T-cell (primary cell): ENCODE measurements at regions not wholly inside any gene's neighbourhood (a gene's known extent, or its start where the extent isn't known, plus 50 kb on each side); places are given as distances from the start of the nearest gene placed in this dataset.
"Not testable (repeated sequence)": the region's sequence is repeated elsewhere in the genome, so short reads cannot be mapped to it uniquely, and the experiment has no call there.

ENCODE experiments used
- ATAC-seq, 4 experiments: fragments of 200-7000 bp in 3 of 4; fragments of 150-1000 bp in 1 of 4; cut with Tn5 transposase; replicated peaks in 1 of 4; 1 replicate in 3 of 4; 2 replicates in 1 of 4; pipeline ENCODE4 v1.10.0; 2021; ENCODE audit warnings: moderate library complexity in 3 of 4, mild to moderate bottlenecking in 2 of 4, moderate number of reproducible peaks in 1 of 4
- CTCF ChIA-PET, 2 donors: fragments of 300-600 bp; sonication (Branson Sonifier 250); formaldehyde crosslinking; loops; one replicate each; lab custom pipeline; 2022; ENCODE audit warnings: antibody characterized with exemption in 2 of 2; lab: Charles Lee
- POLR2A ChIA-PET, 2 donors: fragments of 300-600 bp; sonication (Branson Sonifier 250); formaldehyde crosslinking; loops; one replicate each; lab custom pipeline; 2022; ENCODE audit warnings: antibody characterized with exemption in 2 of 2; lab: Charles Lee
- DNase-seq, 35 experiments: peaks; one replicate each; pipeline versions ENCODE4 v3.0.0 to v3.0.0-alpha.2; 2013 to 2023
- H3K27ac ChIP-seq: one replicate; pipeline ENCODE4 v1.5.1; 2013; ENCODE audit warnings: low read length
- H3K27me3 ChIP-seq, 2 experiments: replicated peaks in 1 of 2; 1 replicate in 1 of 2; 2 replicates in 1 of 2; pipeline versions ENCODE4 v1.6.1 to v1.7.0; 2013; ENCODE audit warnings: low read length in 1 of 2, mixed read lengths in 1 of 2; ENCODE audit not compliant: control insufficient read depth in 2 of 2, insufficient read depth in 2 of 2; ENCODE audit errors: extremely low read depth in 1 of 2
- H3K36me3 ChIP-seq, 2 donors: 1 replicate in 1 of 2; 2 replicates in 1 of 2; pipeline versions ENCODE4 v1.6.1 to v1.7.0; 2013; ENCODE audit warnings: low read length in 1 of 2; ENCODE audit not compliant: control insufficient read depth in 2 of 2, insufficient read depth in 1 of 2; ENCODE audit errors: extremely low read depth in 1 of 2
- H3K4me1 ChIP-seq, 2 experiments: 1 replicate in 1 of 2; 2 replicates in 1 of 2; pipeline versions ENCODE4 v1.6.1 to v1.7.0; 2013; ENCODE audit warnings: low read length in 2 of 2, mixed read lengths in 1 of 2; ENCODE audit not compliant: insufficient read depth in 2 of 2, control insufficient read depth in 1 of 2; ENCODE audit errors: extremely low read depth in 1 of 2
- H3K4me3 ChIP-seq, 2 donors: 1 replicate in 1 of 2; 2 replicates in 1 of 2; pipeline versions ENCODE4 v1.5.1 to v1.7.0; 2013; ENCODE audit warnings: mild to moderate bottlenecking in 2 of 2, low read length in 1 of 2, moderate library complexity in 1 of 2; ENCODE audit not compliant: control insufficient read depth in 1 of 2; ENCODE audit errors: extremely low read depth in 1 of 2
- H3K9me3 ChIP-seq: 2 replicates; pipeline ENCODE4 v1.7.0; 2013
- H3K27ac Mint-ChIP-seq, 2 donors: one replicate each; pipeline ENCODE4 v1.8.0; 2020 to 2021; ENCODE audit warnings: mild to moderate bottlenecking in 2 of 2, mixed read lengths in 2 of 2
- H3K27me3 Mint-ChIP-seq, 2 donors: one replicate each; pipeline ENCODE4 v1.8.0; 2021 to 2022; ENCODE audit warnings: mixed read lengths in 2 of 2
- H3K36me3 Mint-ChIP-seq: one replicate; pipeline ENCODE4 v1.8.0; 2021; ENCODE audit warnings: mixed read lengths
- H3K4me1 Mint-ChIP-seq, 3 donors: one replicate each; pipeline ENCODE4 v1.8.0; 2020 to 2022; ENCODE audit warnings: mixed read lengths in 3 of 3, mild to moderate bottlenecking in 1 of 3
- H3K4me3 Mint-ChIP-seq, 3 donors: one replicate each; pipeline ENCODE4 v1.8.0; 2020 to 2022; ENCODE audit warnings: mild to moderate bottlenecking in 3 of 3, mixed read lengths in 3 of 3, moderate library complexity in 3 of 3
- H3K9me3 Mint-ChIP-seq, 3 donors: one replicate each; pipeline ENCODE4 v1.8.0; 2020 to 2022; ENCODE audit warnings: mixed read lengths in 3 of 3
- WGBS: methylation state at CpG from one replicate; pipeline ENCODE4 v1.1.5; 2013; ENCODE audit warnings: missing lambda C conversion rate; ENCODE audit not compliant: insufficient coverage; 5-methylcytosine and 5-hydroxymethylcytosine counted together

DNA sequence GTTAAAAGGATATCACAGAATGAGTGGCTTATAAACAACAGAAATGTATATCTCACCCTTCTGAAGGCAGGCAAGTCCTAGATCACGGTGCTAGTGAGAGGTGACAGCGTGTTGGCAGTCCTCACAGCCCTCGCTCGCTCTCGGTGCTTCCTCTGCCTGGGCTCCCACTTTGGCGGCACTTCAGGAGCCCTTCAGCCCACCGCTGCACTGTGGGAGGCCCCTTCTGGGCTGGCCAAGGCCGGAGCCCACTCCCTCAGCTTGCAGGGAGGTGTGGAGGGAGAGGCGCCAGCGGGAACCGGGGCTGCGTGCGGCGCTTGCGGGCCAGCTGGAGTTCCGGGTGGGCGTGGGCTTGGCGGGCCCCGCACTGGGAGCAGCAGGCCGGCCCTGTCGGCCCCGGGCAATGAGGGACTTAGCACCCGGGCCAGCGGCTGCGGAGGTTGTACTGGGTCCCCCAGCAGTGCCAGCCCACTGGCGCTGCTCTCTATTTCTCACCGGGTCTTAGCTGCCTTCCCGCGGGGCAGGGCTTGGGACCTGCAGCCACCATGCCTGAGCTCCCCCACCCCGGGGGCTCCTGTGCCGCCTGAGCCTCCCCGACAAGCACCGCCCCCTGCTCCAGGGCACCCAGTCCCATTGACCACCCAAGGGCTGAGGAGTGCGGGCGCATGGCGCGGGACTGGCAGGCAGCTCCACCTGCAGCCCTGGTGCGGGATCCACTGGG lies 778.1 kb downstream of the DIPK2A start:
- DNase-seq, H3K27ac ChIP-seq, H3K27ac Mint-ChIP-seq, H3K27me3 Mint-ChIP-seq, CTCF ChIA-PET, H3K4me3 ChIP-seq, ATAC-seq, H3K4me1 Mint-ChIP-seq, H3K9me3 Mint-ChIP-seq, H3K4me3 Mint-ChIP-seq, POLR2A ChIA-PET, H3K9me3 ChIP-seq, H3K36me3 ChIP-seq, H3K27me3 ChIP-seq, H3K4me1 ChIP-seq, H3K36me3 Mint-ChIP-seq: not testable (repeated sequence)
- WGBS = 93% methylated on average over 24 of the region's 38 CpGs

DNA sequence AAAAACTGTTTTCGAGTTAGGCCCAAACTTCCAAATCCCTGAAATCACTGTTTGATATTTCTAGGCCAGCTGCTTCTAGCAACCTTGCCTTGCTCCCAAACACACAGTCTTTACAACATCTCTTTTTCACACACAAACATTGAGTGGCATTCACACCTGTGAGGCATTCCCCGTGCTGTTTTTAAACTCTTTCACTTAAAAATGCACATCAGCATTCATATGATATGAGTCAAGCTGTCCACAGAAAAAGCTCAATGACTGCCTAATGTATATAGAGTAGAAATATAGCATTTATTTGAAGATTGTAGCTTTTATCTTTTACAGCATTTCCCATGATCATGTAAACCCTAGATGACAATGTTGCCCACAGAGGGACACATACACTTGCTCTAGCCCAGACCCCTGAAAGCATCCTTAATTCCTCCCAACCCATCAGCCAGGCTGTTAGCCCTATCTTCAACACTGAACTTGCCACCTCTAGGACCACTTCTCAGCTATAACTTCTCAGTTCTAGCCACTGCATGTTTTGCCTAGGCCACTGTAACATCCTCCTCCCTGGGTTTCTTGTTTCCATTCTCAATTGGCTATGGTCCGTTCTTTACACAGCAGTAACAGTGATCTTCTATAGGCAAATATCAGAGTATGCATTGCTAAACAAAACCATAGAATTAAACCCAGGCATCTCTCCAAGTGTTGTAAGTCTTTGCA lies 782.6 kb downstream of the DIPK2A start:
- no peaks in the 10 kb centered on the region for H3K9me3 Mint-ChIP-seq
- ATAC-seq (no peak), DNase-seq (no peak)
- H3K27ac Mint-ChIP-seq = no peak overlapping the region
- no peaks in the 10 kb centered on the region for H3K4me1 Mint-ChIP-seq
- H3K9me3 ChIP-seq = no peaks in the 10 kb centered on the region
- no peak overlapping the region for H3K4me3 ChIP-seq
- H3K27ac ChIP-seq = no peak overlapping the region
- 95% methylated on average over 2 of the region's 3 CpGs for WGBS
- H3K36me3 Mint-ChIP-seq = no peaks in the 10 kb centered on the region
- POLR2A ChIA-PET = no interaction called here
- no peaks in the 10 kb centered on the region for H3K27me3 Mint-ChIP-seq
- H3K27me3 ChIP-seq = no peaks in the 10 kb centered on the region
- H3K4me3 Mint-ChIP-seq = no peak overlapping the region
- CTCF ChIA-PET = no interaction called here
- H3K36me3 ChIP-seq = no peaks in the 10 kb centered on the region
- no peaks in the 10 kb centered on the region for H3K4me1 ChIP-seq

DNA sequence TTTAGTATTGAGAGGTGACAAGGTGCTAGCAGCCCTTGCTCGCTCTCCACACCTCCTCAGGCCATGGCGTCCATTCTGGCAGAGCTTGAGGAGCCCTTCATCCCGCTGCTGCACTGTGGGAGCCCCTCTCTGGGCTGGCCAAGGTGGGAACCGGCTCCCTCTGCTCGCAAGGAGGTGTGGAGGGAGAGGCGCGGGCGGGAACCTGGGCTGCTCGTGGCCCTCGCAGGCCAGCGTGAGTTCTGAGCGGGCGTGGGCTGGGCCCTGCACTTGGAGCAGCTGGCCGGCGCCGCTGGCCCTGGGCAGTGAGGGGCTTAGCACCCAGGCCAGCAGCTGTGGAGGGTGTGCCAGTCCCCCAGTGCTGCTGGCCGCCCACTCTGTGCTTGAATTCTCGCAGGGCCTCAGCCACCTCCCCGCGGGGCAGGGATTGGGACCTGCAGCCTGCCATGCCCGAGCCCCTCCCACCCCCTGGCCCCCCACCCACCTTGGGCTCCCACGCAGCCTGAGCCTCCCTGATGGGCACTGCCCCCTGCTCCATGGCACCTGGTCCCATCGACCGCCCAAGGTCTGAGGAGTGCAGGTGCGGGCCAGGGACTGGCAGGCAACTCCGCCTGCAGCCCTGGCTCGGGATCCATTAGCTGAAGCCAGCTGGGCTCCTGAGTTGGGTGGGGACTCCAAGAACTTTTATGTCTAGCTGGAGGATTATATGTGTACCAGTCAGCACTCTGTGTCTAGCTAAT lies 785.2 kb downstream of the DIPK2A start:
- ChIA-PET CTCF (no interaction called here), POLR2A (no interaction called here)
- no peak overlapping the region for H3K27ac Mint-ChIP-seq
- no peaks in the 10 kb centered on the region for H3K9me3 ChIP-seq
- no peaks in the 10 kb centered on the region for H3K27me3 Mint-ChIP-seq
- no peaks in the 10 kb centered on the region for H3K36me3 Mint-ChIP-seq
- no peaks in the 10 kb centered on the region for H3K36me3 ChIP-seq
- no peaks in the 10 kb centered on the region for H3K27me3 ChIP-seq
- no peak overlapping the region for H3K4me3 ChIP-seq
- H3K27ac ChIP-seq = no peak overlapping the region
- H3K9me3 Mint-ChIP-seq = no peaks in the 10 kb centered on the region
- H3K4me1 ChIP-seq = no peaks in the 10 kb centered on the region
- no peak overlapping the region for H3K4me3 Mint-ChIP-seq
- DNase-seq = no peak
- no peaks in the 10 kb centered on the region for H3K4me1 Mint-ChIP-seq
- no peak for ATAC-seq
- WGBS = 93% methylated on average over 19 of the region's 27 CpGs

DNA sequence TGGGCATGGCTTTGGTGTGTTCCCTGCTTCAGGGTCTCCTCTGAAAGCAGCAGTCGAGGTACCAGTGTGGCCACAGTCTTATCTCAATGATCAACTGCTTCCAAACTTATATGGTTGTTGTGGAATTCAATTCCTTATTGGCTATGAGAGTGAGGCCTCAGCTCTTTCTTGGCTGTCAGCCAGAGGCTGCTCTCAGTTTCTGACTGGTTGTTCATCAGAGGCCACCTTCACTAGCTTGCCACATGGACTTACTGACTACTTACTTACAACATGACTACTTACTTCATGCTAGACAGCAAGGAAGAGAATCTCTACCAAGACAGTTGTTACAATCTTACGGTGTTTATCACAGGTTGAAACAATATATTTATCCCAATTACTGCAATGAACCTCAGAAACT lies 789.2 kb downstream of the DIPK2A start:
- CTCF ChIA-PET = no interaction called here
- peaks cover 0 to 1% of the 10 kb centered on the region in 2 donors for H3K27me3 Mint-ChIP-seq

DNA sequence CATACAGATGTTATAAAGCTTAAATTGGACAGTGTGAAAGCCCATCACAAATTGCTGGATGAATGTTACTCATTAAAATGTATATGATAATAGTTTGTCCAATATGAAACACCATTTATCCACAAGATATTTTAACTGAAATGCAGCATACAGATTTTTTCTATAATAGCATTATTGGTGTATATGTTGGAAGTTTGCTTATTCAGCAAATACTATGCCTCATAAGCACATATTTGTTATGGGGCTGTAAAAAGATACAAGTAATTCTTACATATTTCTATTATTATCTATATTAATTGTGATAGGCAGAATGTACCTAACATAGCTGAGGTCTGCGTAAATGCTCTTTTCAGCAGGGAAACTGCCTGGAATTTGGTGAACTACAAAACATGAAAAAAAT lies 790.5 kb downstream of the DIPK2A start:
- Histone ChIP-seq H3K9me3 (no peaks in the 10 kb centered on the region), H3K4me1 (no peaks in the 10 kb centered on the region), H3K27me3 (no peaks in the 10 kb centered on the region), H3K27ac (no peak overlapping the region), H3K36me3 (no peaks in the 10 kb centered on the region), H3K4me3 (no peak overlapping the region)
- Mint-ChIP-seq H3K4me1 (no peaks in the 10 kb centered on the region), H3K27me3 (peaks cover 0 to 1% of the 10 kb centered on the region in 2 donors), H3K9me3 (no peaks in the 10 kb centered on the region), H3K27ac (no peak overlapping the region), H3K4me3 (no peak overlapping the region), H3K36me3 (no peaks in the 10 kb centered on the region)
- ChIA-PET CTCF (no interaction called here), POLR2A (no interaction called here)
- DNase-seq (no peak), ATAC-seq (no peak)
- no CpG with 5 or more reads among the region's 1 CpG for WGBS

More for the DNA sequence above, 789.2 kb downstream of the DIPK2A start:
- no peak for DNase-seq
- Histone ChIP-seq H3K36me3 (no peaks in the 10 kb centered on the region), H3K27me3 (no peaks in the 10 kb centered on the region), H3K27ac (no peak overlapping the region), H3K4me1 (no peaks in the 10 kb centered on the region), H3K4me3 (no peak overlapping the region), H3K9me3 (no peaks in the 10 kb centered on the region)
- Mint-ChIP-seq H3K36me3 (no peaks in the 10 kb centered on the region), H3K4me1 (no peaks in the 10 kb centered on the region), H3K27ac (no peak overlapping the region), H3K4me3 (no peak overlapping the region), H3K9me3 (no peaks in the 10 kb centered on the region)
- POLR2A ChIA-PET = no interaction called here
- no CpG with 5 or more reads among the region's 2 CpGs for WGBS
- ATAC-seq = no peak

DNA sequence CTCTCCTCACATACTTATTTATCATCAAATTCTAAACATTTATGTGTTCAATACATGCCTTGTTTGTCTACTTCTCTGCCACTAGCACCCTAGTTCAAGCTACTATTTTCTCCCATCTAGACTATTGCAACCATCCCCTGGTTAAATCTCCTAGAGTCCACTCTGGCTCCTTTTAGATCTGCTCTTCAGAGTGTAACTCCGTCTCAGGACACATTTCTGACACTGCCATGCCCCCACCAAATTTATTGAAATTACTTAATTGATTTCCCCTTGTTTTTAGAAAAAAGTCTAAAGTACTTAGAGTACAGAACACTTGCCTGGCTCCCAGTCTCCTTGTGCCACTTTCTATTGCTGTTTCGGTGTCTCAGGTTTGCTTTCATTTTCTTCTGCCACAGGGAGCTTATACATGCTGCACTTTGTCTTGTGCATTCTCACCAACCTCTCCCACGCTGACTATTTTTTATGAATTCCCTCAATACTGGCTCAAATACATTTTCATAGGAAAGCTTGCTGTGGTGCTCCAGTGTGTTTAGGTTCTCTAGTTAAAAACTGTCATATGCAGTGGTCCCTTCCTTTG lies 792.3 kb downstream of the DIPK2A start:
- H3K27me3 ChIP-seq = no peaks in the 10 kb centered on the region
- H3K4me3 Mint-ChIP-seq = no peak overlapping the region
- ChIA-PET CTCF (no interaction called here), POLR2A (no interaction called here)
- H3K9me3 Mint-ChIP-seq = no peaks in the 10 kb centered on the region
- ATAC-seq = no peak
- H3K36me3 ChIP-seq = no peaks in the 10 kb centered on the region
- no peaks in the 10 kb centered on the region for H3K9me3 ChIP-seq
- H3K27ac Mint-ChIP-seq = no peak overlapping the region
- H3K4me3 ChIP-seq = no peak overlapping the region
- H3K27ac ChIP-seq = no peak overlapping the region
- WGBS = 71% methylated on average over 1 of the region's 3 CpGs
- no peaks in the 10 kb centered on the region for H3K4me1 Mint-ChIP-seq
- no peak for DNase-seq
- H3K4me1 ChIP-seq = no peaks in the 10 kb centered on the region
- no peaks in the 10 kb centered on the region for H3K36me3 Mint-ChIP-seq
- H3K27me3 Mint-ChIP-seq = peaks cover 0 to 1% of the 10 kb centered on the region in 2 donors
